ENCODE measurements at regions not wholly inside any gene's neighbourhood (a gene's known extent, or its start where the extent isn't known, plus 50 kb on each side); places are given as distances from the start of the nearest gene placed in this dataset.

- POLR2A ChIA-PET, result no interaction called here
- no peaks in the 10 kb centered on the region for H3K27me3 ChIP-seq (ENCODE audit: control insufficient read depth, insufficient read depth, low read length)
- TF ChIP-seq POLR2AphosphoS5 (IDR thresholded peaks at IDR 0.05; ENCODE audit: low read depth, low read length) (no peak), TCF7L2 (IDR thresholded peaks at IDR 0.05; ENCODE audit: low read depth, low read length) (no peak), SIN3A (IDR thresholded peaks at IDR 0.05; ENCODE audit: borderline replicate concordance, insufficient read depth, low read depth, low read length) (no peak), REST (IDR thresholded peaks at IDR 0.05; ENCODE audit: insufficient read depth in 1 of 2, low read depth in 2 of 2, low read length in 1 of 2) (no peak), CTCF (IDR thresholded peaks at IDR 0.05) (no peak)
- intact Hi-C loops (cut with micrococcal nuclease; ENCODE audit: unreplicated experiment) (no loop called here), in situ Hi-C loops (cut with HindIII; ENCODE audit: low pct_unique_long_range_greater_than_20kb, low sequenced_read_pairs) (no loop called here)
- H3K4me3 ChIP-seq (ENCODE audit: low read depth in 2 of 2, low read length in 2 of 2), result no peak overlapping the region
- CTCF ChIA-PET, result no interaction called here
- ATAC-seq (no peak), DNase-seq (ENCODE audit: low read depth, low spot score) (no peak)
- no peaks in the 10 kb centered on the region for H3K36me3 ChIP-seq (ENCODE audit: control insufficient read depth, insufficient read depth, low read length)
- H3K9me3 ChIP-seq (ENCODE audit: control insufficient read depth, insufficient read depth, low read depth, low read length), result no peaks in the 10 kb centered on the region
- no peaks in the 10 kb centered on the region for H3K4me1 ChIP-seq (ENCODE audit: control insufficient read depth, insufficient read depth, low read length)
- no TSS peak for BruUV-seq (replicated peaks)
- no peak overlapping the region for H3K27ac ChIP-seq (ENCODE audit: low read length)
These were observed 128.5 kb downstream of the MAGEC2 start for GRCh38 chrX:142076633-142077032.

- Histone ChIP-seq H3K27me3 (ENCODE audit: control insufficient read depth, insufficient read depth, low read length) (no peaks in the 10 kb centered on the region), H3K4me3 (ENCODE audit: low read depth in 2 of 2, low read length in 2 of 2) (no peak overlapping the region), H3K27ac (ENCODE audit: low read length) (no peak overlapping the region), H3K36me3 (ENCODE audit: control insufficient read depth, insufficient read depth, low read length) (no peaks in the 10 kb centered on the region), H3K9me3 (ENCODE audit: control insufficient read depth, insufficient read depth, low read depth, low read length) (no peaks in the 10 kb centered on the region), H3K4me1 (ENCODE audit: control insufficient read depth, insufficient read depth, low read length) (no peaks in the 10 kb centered on the region)
- in situ Hi-C loops (cut with HindIII; ENCODE audit: low pct_unique_long_range_greater_than_20kb, low sequenced_read_pairs) (no loop called here), intact Hi-C loops (cut with micrococcal nuclease; ENCODE audit: unreplicated experiment) (loop anchor here (10.0 kb wide), 1 partner anchor 64 kb away; no protein-coding TSS in a partner anchor)
- TF ChIP-seq REST (IDR thresholded peaks at IDR 0.05; ENCODE audit: insufficient read depth in 1 of 2, low read depth in 2 of 2, low read length in 1 of 2), result no peak
- ChIA-PET POLR2A (no interaction called here), CTCF (no interaction called here)
- no peak for ATAC-seq
- DNase-seq (ENCODE audit: low read depth, low spot score), result no peak
- BruUV-seq (replicated peaks), result no TSS peak
These were observed 136.7 kb downstream of the MAGEC2 start for GRCh38 chrX:142068365-142068764.

All from Panc1 (cell line).